ENCODE measurements at regions not wholly inside any gene's neighbourhood (a gene's known extent, or its start where the extent isn't known, plus 50 kb on each side); places are given as distances from the start of the nearest gene placed in this dataset.
"Not testable (repeated sequence)": the region's sequence is repeated elsewhere in the genome, so short reads cannot be mapped to it uniquely, and the experiment has no call there.

GRCh38 chr5:127133071-127133470 is 59.8 kb upstream of the C5orf63 start:
- DNase-seq (ENCODE audit: low read depth, low spot score), result no peak

DNA sequence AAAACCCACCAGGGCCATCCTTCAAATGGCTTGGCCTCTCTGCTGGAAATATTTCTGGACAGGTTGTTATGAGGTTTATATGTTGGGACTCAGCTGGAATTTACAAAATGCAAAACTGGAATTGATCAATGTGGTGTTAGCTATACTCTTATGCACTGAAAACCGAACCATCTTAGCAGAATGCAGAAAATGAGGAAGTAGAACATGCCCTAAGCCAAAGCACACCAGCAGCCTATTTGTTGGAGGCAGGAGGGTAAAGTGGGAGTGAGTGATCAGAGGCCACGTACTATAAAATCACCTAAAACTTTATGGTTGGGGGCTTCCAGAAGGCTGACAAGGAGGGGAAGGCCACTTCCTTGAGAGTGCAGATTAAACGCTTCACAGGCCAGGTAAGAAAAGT is 63.6 kb upstream of the C5orf63 start:
- no peak for DNase-seq (ENCODE audit: low read depth, low spot score)

DNA sequence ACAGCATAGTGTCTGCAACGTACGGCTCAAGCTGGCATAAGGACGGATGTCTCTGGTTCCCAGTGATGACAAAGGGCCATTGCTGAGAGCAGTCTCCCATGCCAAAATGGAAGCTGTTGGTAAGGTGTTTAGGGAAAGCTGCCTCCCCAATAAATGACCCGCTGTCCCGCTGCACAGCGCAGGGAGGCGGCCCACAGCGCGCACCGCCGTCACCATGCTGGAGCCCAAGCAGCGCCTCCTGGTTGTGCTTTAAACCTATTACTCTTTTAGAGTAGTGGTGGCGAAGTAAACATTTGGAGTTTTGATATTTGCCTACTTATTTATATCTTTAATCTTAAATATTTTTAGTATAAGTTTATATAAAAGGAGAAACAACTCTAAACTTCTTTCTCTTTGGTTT is 70.4 kb upstream of the C5orf63 start:
- no peak for DNase-seq (ENCODE audit: low read depth, low spot score)

- DNase-seq (ENCODE audit: low read depth, low spot score), result no peak
Observed at GRCh38 chr5:127153031-127153430, 79.7 kb upstream of the C5orf63 start.

GRCh38 chr5:127153521-127153920 is 80.2 kb upstream of the C5orf63 start:
- no peak for DNase-seq (ENCODE audit: low read depth, low spot score)

- DNase-seq (ENCODE audit: low read depth, low spot score), result no peak
Observed at GRCh38 chr5:127163750-127164149, 90.4 kb upstream of the C5orf63 start.

- DNase-seq (ENCODE audit: low read depth, low spot score), result no peak
Observed at GRCh38 chr5:127170918-127171600, 97.8 kb upstream of the C5orf63 start.

DNA sequence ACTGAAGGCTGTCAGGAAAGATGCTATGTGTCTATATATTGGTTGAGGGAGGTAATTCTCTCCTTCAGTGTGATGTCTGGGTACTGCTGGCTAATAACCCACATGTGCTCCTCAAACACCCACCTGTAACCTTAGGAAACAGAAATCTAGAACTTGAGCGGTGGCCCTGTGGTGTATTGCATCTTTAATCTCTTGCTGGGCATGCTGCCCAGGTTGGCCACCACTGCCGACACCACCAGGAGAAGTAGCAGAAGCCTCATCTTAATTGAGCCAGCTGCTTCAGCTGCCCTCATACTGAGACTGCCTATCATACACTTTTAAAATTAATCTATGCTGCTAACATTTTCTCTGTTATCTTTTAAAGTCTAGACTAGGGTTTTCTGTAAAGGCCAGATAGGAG is 103.5 kb upstream of the C5orf63 start:
- no peak for DNase-seq (ENCODE audit: low read depth, low spot score)

- not testable (repeated sequence) for DNase-seq (ENCODE audit: low read depth, low spot score)
Observed at GRCh38 chr5:127182631-127183030, 108.0 kb upstream of the MEGF10 start.

DNA sequence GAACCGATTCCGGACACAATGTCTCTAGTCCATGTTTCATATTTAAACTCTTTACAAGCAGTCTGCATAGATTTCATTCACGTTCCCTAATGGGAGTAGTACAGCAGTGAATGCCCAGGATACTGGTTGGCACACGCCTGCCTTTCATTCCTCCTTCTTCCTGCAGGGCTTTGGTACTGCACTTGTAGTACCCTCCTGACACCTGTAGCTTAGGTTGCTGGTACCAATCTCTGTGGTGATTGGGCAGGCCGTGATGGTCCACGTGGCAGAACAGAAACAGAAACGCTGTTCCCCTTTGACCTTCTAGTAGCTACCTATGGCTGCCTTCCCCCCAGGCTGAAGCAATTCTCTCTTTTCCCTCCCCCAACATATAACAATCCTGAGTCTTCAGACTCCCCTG is 107.3 kb upstream of the MEGF10 start:
- DNase-seq (ENCODE audit: low read depth, low spot score), result no peak

GRCh38 chr5:127184851-127185250 is 105.7 kb upstream of the MEGF10 start:
- DNase-seq (ENCODE audit: low read depth, low spot score), result no peak

- DNase-seq (ENCODE audit: low read depth, low spot score), result no peak
Observed at GRCh38 chr5:127186657-127187056, 103.9 kb upstream of the MEGF10 start.

- no peak for DNase-seq (ENCODE audit: low read depth, low spot score)
Observed at GRCh38 chr5:127187706-127188105, 102.9 kb upstream of the MEGF10 start.

DNA sequence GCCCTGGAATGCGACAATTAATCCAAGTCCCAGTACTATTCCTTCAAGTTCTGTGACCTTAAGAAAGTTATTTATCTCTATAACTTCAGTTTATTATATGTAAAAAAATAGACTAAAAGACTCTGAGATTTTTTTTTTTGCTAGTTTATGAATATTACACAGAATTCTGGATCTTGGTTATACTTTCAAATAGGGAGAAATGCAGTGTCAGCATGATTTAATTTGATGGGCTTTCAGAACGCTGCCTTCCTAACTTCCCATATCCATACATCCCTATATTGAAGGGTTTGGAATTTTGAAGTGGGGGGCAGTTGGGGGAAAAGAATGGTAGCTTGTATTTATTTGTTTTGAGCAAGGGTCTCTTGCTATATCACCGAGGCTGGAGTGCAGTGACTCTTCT is 98.4 kb upstream of the MEGF10 start:
- no peak for DNase-seq (ENCODE audit: low read depth, low spot score)

DNA sequence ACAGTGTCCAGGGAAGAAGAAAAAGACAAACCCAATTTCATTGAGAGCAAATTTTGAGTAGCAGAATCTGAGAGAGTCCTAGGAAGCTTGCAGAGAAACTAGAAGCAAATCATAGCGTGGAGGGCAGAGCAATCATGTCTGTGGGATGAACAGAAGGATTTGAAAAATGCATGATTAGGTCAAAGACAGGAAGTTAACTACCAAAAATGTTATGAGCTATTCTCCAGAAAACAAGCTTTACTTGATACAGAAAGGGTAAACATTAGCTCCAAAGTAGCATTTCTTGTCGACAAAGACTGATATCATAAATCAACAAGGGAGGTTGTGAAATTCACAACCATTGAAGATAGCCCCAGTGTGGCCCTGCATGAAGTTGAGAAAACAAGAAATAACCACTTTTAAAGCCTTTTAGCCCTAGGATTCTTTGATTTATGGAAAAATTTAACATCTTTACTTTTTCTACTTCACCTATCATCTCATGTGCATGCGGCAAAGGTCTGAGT is 97.7 kb upstream of the MEGF10 start:
- DNase-seq (ENCODE audit: low read depth, low spot score), result no peak

- DNase-seq (ENCODE audit: low read depth, low spot score), result no peak
Observed at GRCh38 chr5:127196042-127196441, 94.6 kb upstream of the MEGF10 start.

DNA sequence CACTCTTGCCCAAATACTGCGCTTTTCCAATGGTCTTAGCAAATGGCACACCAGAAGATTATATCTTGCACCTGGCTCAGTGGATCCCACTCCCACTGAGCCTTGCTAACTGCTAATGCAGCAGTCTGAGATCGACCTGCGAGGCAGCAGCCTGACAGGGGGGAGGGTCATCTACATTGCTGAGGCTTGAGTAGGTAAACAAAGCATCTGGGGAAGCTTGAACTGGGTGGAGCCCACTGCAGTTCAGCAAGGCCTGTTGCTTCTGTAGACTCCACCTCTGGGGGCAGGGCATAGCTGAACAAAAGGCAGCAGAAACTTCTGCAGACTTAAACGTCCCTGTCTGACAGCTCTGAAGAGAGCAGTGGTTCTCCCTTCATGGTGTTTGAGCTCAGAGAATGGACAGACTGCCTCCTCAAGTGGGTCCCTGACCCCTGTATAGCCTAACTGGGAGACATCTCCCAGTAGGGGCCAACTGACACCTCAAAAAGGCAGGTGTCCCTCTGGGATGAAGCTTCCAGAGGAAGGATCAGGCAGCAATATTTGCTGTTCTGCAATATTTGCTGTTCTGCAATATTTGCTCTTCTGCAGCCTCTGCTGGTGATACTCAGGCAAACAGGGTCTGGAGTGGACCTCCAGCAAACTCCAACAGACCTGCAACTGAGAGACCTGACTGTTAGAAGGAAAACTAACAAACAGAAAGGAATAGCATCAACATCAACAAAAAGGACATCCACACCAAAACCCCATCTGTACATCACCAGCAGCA is 93.0 kb upstream of the MEGF10 start:
- not testable (repeated sequence) for DNase-seq (ENCODE audit: low read depth, low spot score)

- not testable (repeated sequence) for DNase-seq (ENCODE audit: low read depth, low spot score)
Observed at GRCh38 chr5:127202738-127203137, 87.9 kb upstream of the MEGF10 start.

GRCh38 chr5:127203818-127204217 is 86.8 kb upstream of the MEGF10 start:
- peak; percentile 5 for DNase-seq (ENCODE audit: low read depth, low spot score)

DNA sequence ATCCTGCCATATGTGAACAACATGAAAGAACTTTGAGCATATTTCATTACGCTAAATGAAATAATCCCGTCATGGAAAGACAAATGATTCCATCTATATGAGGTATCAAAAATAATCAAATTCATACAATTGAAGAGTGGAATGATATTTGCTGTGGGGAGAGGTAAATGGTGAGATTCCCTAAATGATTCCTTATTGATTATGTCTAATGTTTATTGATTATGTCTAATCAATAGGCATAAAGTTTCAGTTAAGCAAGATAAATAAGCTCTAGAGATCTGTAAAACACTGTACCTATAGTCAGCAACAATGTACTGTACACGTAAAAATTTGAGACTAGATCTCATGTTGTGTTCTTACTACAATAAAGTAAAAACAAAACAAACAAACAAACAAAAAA is 85.4 kb upstream of the MEGF10 start:
- no peak for DNase-seq (ENCODE audit: low read depth, low spot score)

- DNase-seq (ENCODE audit: low read depth, low spot score), result peak; percentile 78
Observed at GRCh38 chr5:127206320-127207113, 84.1 kb upstream of the MEGF10 start.

GRCh38 chr5:127210042-127210441 is 80.6 kb upstream of the MEGF10 start:
- no peak for DNase-seq (ENCODE audit: low read depth, low spot score)
